OCI-LY7 (cell line): ENCODE measurements at regions not wholly inside any gene's neighbourhood (a gene's known extent, or its start where the extent isn't known, plus 50 kb on each side); places are given as distances from the start of the nearest gene placed in this dataset.

Source experiments
- EZH2phosphoT487 ChIP-seq: fragments of 200-600 bp; sonication (generic); IDR thresholded peaks from 2 replicates; pipeline ENCODE4 v1.6.1; 2018; ENCODE audit warnings: low read depth, borderline replicate concordance, mild to moderate bottlenecking, mixed run types, antibody characterized with exemption, low read length, moderate library complexity, mixed read lengths
- TF ChIP-seq, protein P1 (sequence below): fragments of 200-600 bp; sonication (generic); conservative IDR thresholded peaks from 2 replicates; pipeline ENCODE4 v1.5.1; 2014; ENCODE audit warnings: mild to moderate bottlenecking, antibody characterized with exemption, low read length, moderate library complexity, mixed read lengths

DNA sequence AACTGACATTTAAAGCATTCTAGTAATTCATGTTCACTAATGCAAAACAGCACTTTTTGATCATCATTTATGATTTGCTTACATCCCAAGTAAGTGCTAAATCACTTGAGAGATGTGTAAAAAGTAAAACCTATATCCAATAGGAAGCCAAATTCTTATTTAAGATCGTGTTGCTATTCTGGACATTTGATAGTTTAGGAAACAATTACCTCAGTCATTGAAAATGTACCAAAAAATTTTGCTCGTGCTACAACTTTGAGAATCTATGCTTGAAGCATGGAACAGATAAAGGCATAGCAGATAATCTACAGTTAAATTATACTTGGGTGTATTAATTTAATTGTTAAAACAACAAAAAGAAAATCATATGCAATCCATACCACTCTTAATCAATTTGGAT, 571.6 kb upstream of the NR2F2 start:
- TF ChIP-seq, protein P1, sequence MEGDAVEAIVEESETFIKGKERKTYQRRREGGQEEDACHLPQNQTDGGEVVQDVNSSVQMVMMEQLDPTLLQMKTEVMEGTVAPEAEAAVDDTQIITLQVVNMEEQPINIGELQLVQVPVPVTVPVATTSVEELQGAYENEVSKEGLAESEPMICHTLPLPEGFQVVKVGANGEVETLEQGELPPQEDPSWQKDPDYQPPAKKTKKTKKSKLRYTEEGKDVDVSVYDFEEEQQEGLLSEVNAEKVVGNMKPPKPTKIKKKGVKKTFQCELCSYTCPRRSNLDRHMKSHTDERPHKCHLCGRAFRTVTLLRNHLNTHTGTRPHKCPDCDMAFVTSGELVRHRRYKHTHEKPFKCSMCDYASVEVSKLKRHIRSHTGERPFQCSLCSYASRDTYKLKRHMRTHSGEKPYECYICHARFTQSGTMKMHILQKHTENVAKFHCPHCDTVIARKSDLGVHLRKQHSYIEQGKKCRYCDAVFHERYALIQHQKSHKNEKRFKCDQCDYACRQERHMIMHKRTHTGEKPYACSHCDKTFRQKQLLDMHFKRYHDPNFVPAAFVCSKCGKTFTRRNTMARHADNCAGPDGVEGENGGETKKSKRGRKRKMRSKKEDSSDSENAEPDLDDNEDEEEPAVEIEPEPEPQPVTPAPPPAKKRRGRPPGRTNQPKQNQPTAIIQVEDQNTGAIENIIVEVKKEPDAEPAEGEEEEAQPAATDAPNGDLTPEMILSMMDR: no peak
- no peak for TF ChIP-seq EZH2phosphoT487
